Spleen (tissue), 11 donors: ENCODE measurements at regions not wholly inside any gene's neighbourhood (a gene's known extent, or its start where the extent isn't known, plus 50 kb on each side); places are given as distances from the start of the nearest gene placed in this dataset.

Experiments used
- DNase-seq: peaks from one replicate; pipeline ENCODE4 v3.0.0-alpha.2; 2020
- H3K27ac ChIP-seq, 8 donors: fragments of 200-600 bp; sonication (generic) in 7 of 8; 1 replicate in 4 of 8; 2 replicates in 4 of 8; pipeline versions ENCODE4 v1.5.0 to v1.8.0; 2016 to 2021; ENCODE audit warnings: inconsistent platforms in 4 of 8, mild to moderate bottlenecking in 4 of 8, moderate library complexity in 1 of 8
- H3K27me3 ChIP-seq, 7 donors: fragments of 200-600 bp; sonication (generic) in 6 of 7; replicated peaks in 1 of 7; 1 replicate in 4 of 7; 2 replicates in 3 of 7; pipeline versions ENCODE4 v1.5.0 to v1.8.0; 2016 to 2021; ENCODE audit warnings: inconsistent platforms in 3 of 7, mild to moderate bottlenecking in 1 of 7
- H3K36me3 ChIP-seq, 6 donors: fragments of 200-600 bp; sonication (generic) in 5 of 6; 1 replicate in 4 of 6; 2 replicates in 2 of 6; pipeline versions ENCODE4 v1.5.0 to v1.8.0; 2016 to 2021; ENCODE audit warnings: inconsistent platforms in 2 of 6
- H3K4me1 ChIP-seq, 6 donors: fragments of 200-600 bp; sonication (generic) in 5 of 6; 1 replicate in 3 of 6; 2 replicates in 3 of 6; pipeline versions ENCODE4 v1.5.0 to v1.8.0; 2016 to 2021; ENCODE audit warnings: inconsistent platforms in 3 of 6
- H3K4me3 ChIP-seq, 8 donors: fragments of 200-600 bp; sonication (generic) in 7 of 8; 1 replicate in 4 of 8; 2 replicates in 4 of 8; pipeline versions ENCODE4 v1.5.0 to v1.8.0; 2016 to 2021; ENCODE audit warnings: inconsistent platforms in 4 of 8, mild to moderate bottlenecking in 4 of 8, moderate library complexity in 2 of 8
- H3K9me3 ChIP-seq, 8 donors: fragments of 200-600 bp; sonication (generic) in 7 of 8; 1 replicate in 4 of 8; 2 replicates in 4 of 8; pipeline versions ENCODE4 v1.5.0 to v1.8.0; 2016 to 2021; ENCODE audit warnings: inconsistent platforms in 4 of 8
- POLR2A ChIP-seq, 3 donors: fragments of 450-650 bp; IDR thresholded peaks; one replicate each; pipeline ENCODE4 v1.5.1; 2017; ENCODE audit warnings: antibody characterized with exemption in 3 of 3, mild to moderate bottlenecking in 1 of 3
- POLR2AphosphoS5 ChIP-seq, 3 donors: sonication (generic); formaldehyde crosslinking; IDR thresholded peaks; one replicate each; pipeline ENCODE4 v1.5.1; 2017; ENCODE audit warnings: antibody characterized with exemption in 3 of 3
- WGBS, 5 donors: extraction: QIAGEN DNeasy Blood & Tissue Kit in 3 of 5; methylation state at CpG; one replicate each; pipeline versions ENCODE4 v1.1.5 to v1.1.7; 2013 to 2018; 5-methylcytosine and 5-hydroxymethylcytosine counted together
- intact Hi-C: fragments of 100-400 bp; cut with DNase I; formaldehyde crosslinking; loops from one replicate; pipeline ENCODE4 v1.15.0; 2023; ENCODE audit warnings: low total_unique reads
- TF ChIP-seq, protein P1 (sequence below), 11 experiments: fragments of 200-600 bp in 7 of 11; fragments of 450-650 bp in 4 of 11; sonication (generic) in 4 of 11; IDR thresholded peaks in 8 of 11; conservative IDR thresholded peaks in 3 of 11; 1 replicate in 7 of 11; 2 replicates in 4 of 11; pipeline versions ENCODE4 v1.4.0 to v1.8.0; 2016 to 2021; ENCODE audit warnings: antibody characterized with exemption in 11 of 11, inconsistent platforms in 4 of 11, mild to moderate bottlenecking in 1 of 11
- donor health status: healthy with polysubstance abuse.
- donor health status: DM: no; HTN: no; CAD: no; lungs with moderate emphysema.
- donor health status: DM: no; HTN: no; CAD: no.
- donor health status: Bipolar disorder and iron deficiency.
- donor health status: healthy.
- donor health status: DM: no; HTN: no; CAD: no.
- donor health status: DM: yes; HTN: yes; CAD: no.

DNA sequence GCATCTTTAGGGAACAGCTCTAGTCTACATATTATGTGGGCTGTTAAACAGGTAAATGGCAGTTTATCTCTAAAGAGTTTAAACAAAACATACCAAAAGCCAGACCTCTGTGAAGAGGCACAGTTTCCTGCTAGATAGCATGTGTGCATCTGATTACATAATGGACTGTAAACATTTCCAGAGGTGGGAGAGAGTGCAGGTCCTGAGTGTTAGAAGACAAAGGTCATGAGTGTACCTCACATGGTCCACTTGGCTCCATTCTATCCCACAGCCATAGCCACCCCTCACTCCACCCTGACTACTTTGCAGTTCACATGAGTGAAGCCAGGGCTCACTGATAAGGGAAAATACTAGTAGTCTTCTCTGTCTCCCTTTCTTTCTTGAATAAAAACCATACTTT, 233.4 kb downstream of the MTX2 start:
- TF ChIP-seq POLR2A (IDR thresholded peaks at IDR 0.05) (no peak), POLR2AphosphoS5 (IDR thresholded peaks at IDR 0.05) (no peak)
- TF ChIP-seq, protein P1, sequence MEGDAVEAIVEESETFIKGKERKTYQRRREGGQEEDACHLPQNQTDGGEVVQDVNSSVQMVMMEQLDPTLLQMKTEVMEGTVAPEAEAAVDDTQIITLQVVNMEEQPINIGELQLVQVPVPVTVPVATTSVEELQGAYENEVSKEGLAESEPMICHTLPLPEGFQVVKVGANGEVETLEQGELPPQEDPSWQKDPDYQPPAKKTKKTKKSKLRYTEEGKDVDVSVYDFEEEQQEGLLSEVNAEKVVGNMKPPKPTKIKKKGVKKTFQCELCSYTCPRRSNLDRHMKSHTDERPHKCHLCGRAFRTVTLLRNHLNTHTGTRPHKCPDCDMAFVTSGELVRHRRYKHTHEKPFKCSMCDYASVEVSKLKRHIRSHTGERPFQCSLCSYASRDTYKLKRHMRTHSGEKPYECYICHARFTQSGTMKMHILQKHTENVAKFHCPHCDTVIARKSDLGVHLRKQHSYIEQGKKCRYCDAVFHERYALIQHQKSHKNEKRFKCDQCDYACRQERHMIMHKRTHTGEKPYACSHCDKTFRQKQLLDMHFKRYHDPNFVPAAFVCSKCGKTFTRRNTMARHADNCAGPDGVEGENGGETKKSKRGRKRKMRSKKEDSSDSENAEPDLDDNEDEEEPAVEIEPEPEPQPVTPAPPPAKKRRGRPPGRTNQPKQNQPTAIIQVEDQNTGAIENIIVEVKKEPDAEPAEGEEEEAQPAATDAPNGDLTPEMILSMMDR (IDR thresholded peaks at IDR 0.05 in 8 of 11, conservative IDR thresholded peaks at IDR 0.05 in 3 of 11): no peak
- no peaks in the 10 kb centered on the region for H3K9me3 ChIP-seq
- no peaks in the 10 kb centered on the region for H3K4me1 ChIP-seq
- H3K27ac ChIP-seq: no peak overlapping the region
- H3K4me3 ChIP-seq: no peak overlapping the region
- intact Hi-C loops: no loop called here
- DNase-seq: no peak
- H3K36me3 ChIP-seq: no peaks in the 10 kb centered on the region
- H3K27me3 ChIP-seq: peaks cover 0 to 6% (median 0%) of the 10 kb centered on the region in 7 donors

DNA sequence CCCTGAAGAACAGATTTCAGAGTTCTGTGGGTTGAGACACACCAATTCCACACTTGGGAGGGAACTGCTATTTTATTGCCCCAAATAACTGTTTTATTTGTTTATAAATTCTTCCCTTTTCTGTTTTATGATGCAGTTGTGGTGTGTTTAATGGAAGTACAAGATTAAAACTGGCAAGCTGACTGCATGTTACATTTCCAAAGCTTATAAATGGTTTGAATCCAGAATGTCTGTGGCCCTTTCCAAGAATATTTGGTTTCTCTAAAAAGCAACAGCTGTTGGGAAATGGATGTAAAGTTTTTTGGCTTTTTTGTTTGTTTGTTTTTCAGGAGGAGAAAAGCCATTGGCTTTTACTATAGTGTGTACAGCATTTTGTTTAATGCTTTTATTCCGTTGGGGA, 234.5 kb downstream of the MTX2 start:
- H3K9me3 ChIP-seq: no peaks in the 10 kb centered on the region
- no peaks in the 10 kb centered on the region for H3K4me1 ChIP-seq

DNA sequence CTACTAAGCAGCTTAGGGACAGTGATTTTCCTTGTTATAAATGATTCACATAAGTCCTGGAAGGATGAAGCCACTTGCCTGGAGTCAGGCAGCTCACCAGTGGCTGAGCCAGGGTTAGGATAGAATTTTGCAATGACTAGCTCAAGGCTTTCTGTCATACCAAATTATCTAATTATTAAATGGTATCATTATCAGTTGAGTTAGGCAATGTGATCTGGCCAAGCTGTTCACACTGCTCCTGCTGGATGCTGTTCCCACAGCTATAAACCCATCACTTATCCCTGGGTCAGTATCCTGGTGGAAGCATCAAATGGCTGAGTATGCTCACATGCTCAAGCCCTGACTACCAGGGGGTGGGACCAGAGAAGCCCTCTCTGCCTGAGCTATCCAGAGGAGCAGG, 235.2 kb downstream of the MTX2 start:
- DNase-seq: no peak
- intact Hi-C loops: no loop called here
- no peak overlapping the region for H3K27ac ChIP-seq
- peaks cover 0 to 6% (median 0%) of the 10 kb centered on the region in 7 donors for H3K27me3 ChIP-seq
- no peaks in the 10 kb centered on the region for H3K36me3 ChIP-seq
- no peak overlapping the region for H3K4me3 ChIP-seq
- TF ChIP-seq POLR2AphosphoS5 (IDR thresholded peaks at IDR 0.05) (no peak), POLR2A (IDR thresholded peaks at IDR 0.05) (no peak)
- TF ChIP-seq, protein P1 (IDR thresholded peaks at IDR 0.05 in 8 of 11, conservative IDR thresholded peaks at IDR 0.05 in 3 of 11): no peak
- no peaks in the 10 kb centered on the region for H3K4me1 ChIP-seq
- H3K9me3 ChIP-seq: no peaks in the 10 kb centered on the region

More for the DNA sequence above, 234.5 kb downstream of the MTX2 start:
- no peaks in the 10 kb centered on the region for H3K36me3 ChIP-seq
- H3K27me3 ChIP-seq: peaks cover 0 to 6% (median 0%) of the 10 kb centered on the region in 7 donors
- intact Hi-C loops: no loop called here
- DNase-seq: no peak
- H3K27ac ChIP-seq: no peak overlapping the region
- no peak overlapping the region for H3K4me3 ChIP-seq
- no peak for TF ChIP-seq POLR2AphosphoS5 (IDR thresholded peaks at IDR 0.05)
- no peak for TF ChIP-seq POLR2A (IDR thresholded peaks at IDR 0.05)
- TF ChIP-seq, protein P1 (IDR thresholded peaks at IDR 0.05 in 8 of 11, conservative IDR thresholded peaks at IDR 0.05 in 3 of 11): no peak
- 78 to 93% (median 87%) methylated on average over 1 of the region's 1 CpG for WGBS, 5 donors

DNA sequence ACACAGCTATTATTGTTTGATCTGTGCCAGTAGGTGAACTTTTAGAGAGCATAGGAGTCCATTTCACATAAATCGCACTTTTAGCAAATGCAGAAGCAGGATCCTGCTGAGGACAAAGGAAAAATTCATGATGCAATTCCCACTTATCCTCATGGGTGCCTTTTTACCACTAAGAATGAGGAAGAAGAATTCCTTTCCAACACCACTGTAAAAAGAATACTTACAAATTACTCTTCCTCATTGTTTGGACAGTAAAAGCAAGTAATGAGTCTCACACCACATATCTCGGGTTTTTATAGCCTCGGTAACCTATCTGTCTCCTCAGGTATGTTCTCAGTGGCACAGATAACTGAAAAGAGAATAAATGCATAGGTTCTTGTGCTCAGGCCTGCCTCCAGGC, 238.5 kb downstream of the MTX2 start:
- intact Hi-C loops: no loop called here
- Histone ChIP-seq H3K27me3 (peaks cover 0 to 6% (median 0%) of the 10 kb centered on the region in 7 donors), H3K9me3 (no peaks in the 10 kb centered on the region), H3K4me3 (no peak overlapping the region), H3K4me1 (no peaks in the 10 kb centered on the region), H3K27ac (no peak overlapping the region), H3K36me3 (no peaks in the 10 kb centered on the region)
- no peak for TF ChIP-seq POLR2A (IDR thresholded peaks at IDR 0.05)
- TF ChIP-seq, protein P1 (IDR thresholded peaks at IDR 0.05 in 8 of 11, conservative IDR thresholded peaks at IDR 0.05 in 3 of 11): no peak
- TF ChIP-seq POLR2AphosphoS5 (IDR thresholded peaks at IDR 0.05): no peak
- 71 to 92% (median 91%) methylated on average over 3 of the region's 3 CpGs for WGBS, 5 donors
- DNase-seq: no peak
